AML-193 (cell line): ENCODE measurements at regions not wholly inside any gene's neighbourhood (a gene's known extent, or its start where the extent isn't known, plus 50 kb on each side); places are given as distances from the start of the nearest gene placed in this dataset.

Experiments
- DNase-seq, 2 experiments: peaks; one replicate each; lab custom pipeline; 2025; lab: John Stamatoyannopoulos, UW

- no peak for DNase-seq
Measured at GRCh38 chr22:49286181-49286760, 541.4 kb downstream of the BRD1 start.

GRCh38 chr22:49284931-49285330 is 542.7 kb downstream of the BRD1 start:
- DNase-seq = no peak

- no peak for DNase-seq
Measured at GRCh38 chr22:49284056-49284784, 543.5 kb downstream of the BRD1 start.

DNA sequence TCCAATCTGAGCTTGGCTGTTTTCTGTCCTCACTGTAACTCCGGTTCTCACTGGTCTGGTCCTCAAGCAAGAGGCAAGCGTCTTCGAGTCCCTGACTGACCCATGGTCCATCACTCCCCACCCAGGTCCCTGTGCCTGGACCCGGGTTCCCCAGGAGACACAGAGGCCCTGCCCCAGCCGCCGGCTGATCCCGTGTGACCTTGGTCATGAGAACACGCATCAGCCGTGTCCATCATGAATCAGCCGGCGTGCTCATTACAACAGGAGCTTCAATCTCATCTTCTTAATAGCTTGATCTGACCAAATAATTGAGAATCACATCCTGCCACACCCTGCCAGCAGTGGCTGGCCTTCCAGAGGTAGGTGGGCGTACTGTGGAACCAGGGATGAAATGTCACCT is 545.1 kb downstream of the BRD1 start:
- DNase-seq = no peak

- no peak for DNase-seq
Measured at GRCh38 chr22:49281467-49282340, 546.0 kb downstream of the BRD1 start.

- DNase-seq = no peak
Measured at GRCh38 chr22:49278340-49278739, 549.3 kb downstream of the BRD1 start.

DNA sequence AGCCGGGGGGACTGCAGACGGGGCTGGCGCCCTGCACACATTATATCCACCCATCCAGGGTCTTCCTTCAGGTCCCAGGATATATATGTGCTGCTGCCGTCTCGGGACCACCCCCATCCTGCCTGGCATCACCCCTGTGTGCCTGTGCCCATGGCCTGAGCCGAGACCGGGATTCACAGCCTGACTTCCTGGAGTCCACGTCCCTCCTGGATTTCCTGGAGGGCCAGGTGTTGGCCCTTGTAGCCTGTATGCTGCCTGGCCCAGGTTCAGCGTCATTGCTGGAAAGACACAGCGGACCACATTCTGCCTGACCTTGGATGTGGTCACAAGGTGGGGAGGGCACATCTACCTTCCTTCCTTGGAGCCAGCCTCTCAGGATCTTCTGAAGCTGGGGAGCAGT is 551.1 kb downstream of the BRD1 start:
- no peak for DNase-seq

GRCh38 chr22:49274754-49275380 is 552.8 kb downstream of the BRD1 start:
- DNase-seq = no peak

DNA sequence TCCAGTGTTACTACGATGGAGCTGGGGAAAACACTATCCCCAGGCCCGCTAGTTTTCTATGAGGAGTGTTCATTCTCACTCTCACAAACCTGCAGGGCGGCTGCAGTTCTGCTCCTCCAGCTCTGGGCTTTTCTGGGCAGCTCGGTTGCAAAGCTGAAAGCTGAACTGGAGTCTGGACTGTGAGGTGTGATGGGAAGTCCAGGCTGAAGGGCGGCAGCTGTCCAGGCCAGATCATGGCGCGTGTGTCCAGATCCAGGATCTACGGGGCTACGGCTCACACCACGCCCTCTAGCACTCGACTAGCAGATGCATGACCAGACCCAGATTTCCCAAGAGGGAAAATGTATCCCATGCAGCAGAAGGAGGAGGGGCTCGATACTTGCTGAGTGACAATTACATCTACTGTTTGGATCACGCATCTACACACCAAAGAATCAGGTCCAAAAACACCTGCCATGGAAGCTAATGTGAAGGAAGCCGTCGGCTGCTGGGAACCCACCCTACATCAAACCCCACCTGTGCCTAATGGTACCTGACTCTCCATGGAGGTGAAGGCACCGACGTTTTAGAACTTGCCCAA is 555.0 kb downstream of the BRD1 start:
- no peak for DNase-seq

GRCh38 chr22:49271831-49272230 is 555.8 kb downstream of the BRD1 start:
- no peak for DNase-seq

DNA sequence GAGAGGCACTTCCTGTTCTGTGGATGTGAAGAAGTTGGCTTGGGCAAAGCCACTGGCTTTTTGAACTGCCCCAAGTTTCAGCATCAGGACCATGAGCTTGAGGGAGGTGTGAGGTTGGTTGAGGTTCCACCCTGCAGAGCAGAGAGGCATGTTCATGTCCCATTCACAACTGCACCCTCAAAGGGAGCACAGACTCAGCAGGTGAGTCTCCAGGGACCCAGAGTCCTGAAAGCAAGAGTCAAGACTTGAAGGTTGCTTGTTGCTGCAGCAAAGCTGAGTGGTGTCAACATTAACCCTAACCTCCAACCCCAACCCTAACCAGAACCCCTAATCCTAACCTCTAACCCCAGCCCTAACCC is 556.3 kb downstream of the BRD1 start:
- no peak for DNase-seq

- DNase-seq = no peak
Measured at GRCh38 chr22:49270595-49271368, 556.9 kb downstream of the BRD1 start.

DNA sequence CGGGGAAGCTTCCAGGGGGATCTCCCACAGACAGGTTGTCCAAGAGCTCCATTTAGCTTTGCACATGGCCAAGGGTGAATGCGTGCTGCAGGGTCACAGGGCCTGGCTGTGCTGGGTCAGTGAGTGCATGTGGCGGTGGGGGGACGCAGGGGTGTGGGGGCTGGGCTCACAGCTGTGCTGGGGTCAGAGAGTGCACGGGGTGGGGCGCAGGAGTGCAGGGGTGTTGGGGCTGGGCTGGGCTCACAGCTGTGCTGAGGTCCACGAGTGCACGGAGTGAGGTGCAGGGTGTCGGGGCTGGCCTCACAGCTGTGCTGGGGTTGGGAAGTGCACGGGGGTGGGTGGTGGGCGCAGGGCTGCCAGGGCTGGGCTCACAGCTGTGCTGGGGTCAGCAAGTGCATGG is 557.7 kb downstream of the BRD1 start:
- no peak for DNase-seq

GRCh38 chr22:49269371-49269770 is 558.3 kb downstream of the BRD1 start:
- no peak for DNase-seq

GRCh38 chr22:49268924-49269323 is 558.7 kb downstream of the BRD1 start:
- DNase-seq = no peak

DNA sequence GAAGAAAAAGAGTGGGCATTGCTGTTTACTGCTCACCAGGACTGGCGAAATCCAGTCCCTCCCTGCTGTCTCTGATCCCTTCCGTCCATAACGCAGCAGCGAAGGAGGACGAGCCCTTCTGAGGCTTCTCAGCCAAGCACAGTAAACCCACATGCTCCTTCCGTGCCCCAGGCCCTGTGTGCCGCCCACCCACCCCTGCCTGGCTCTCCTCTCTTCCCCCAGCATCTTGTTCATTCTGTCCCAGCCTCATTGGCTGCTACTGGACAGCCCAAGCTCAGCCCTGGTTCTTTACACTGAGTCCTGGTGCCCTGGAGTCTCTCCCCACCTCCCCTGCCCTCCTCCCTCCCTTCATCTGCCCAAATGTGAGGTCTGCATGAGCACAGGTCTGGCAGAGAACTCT is 559.7 kb downstream of the BRD1 start:
- no peak for DNase-seq

GRCh38 chr22:49266561-49267519 is 560.8 kb downstream of the BRD1 start:
- DNase-seq = no peak

DNA sequence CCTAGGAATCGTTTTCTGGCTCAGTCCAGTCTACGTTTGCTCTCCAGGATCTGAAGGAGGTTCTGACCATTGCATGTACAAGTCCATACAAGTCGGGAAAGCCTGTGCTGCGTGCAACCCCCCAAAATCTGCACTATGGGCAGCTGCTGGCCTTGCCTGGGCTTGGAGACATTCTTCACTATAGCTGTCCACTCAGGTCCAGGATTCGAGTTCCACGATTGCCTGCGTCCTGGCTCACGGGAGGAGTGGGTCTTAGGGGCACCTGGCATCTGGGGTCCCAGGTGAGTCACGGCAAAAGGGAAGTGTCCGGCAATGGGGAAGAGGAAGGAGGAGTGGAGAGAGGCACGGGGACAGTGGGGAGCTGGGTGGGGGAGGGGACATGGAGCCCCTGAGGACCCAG is 563.0 kb downstream of the BRD1 start:
- DNase-seq = no peak

DNA sequence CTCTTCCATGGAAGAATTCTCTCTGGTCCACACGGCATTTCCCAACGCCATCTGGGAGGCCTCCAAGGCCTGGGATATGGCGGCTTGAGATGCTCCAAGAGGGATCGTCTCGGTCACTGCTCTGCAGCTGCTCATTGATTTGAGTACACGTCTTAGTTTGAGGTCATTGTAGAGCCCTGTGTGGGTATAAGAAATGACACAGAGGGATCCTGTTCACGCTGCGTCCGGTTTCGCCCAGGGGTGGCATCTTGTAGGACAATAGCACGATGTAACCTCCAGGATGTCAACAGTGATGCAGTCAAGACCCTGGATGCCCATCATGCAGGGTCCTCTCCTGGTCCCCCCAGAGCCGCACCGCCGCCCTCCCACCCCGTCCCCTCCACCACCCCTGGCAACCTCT is 564.6 kb downstream of the BRD1 start:
- no peak for DNase-seq

GRCh38 chr22:49262167-49262566 is 565.5 kb downstream of the BRD1 start:
- no peak for DNase-seq
